ENCODE measurements at regions not wholly inside any gene's neighbourhood (a gene's known extent, or its start where the extent isn't known, plus 50 kb on each side); places are given as distances from the start of the nearest gene placed in this dataset.
"Not testable (repeated sequence)": the region's sequence is repeated elsewhere in the genome, so short reads cannot be mapped to it uniquely, and the experiment has no call there.

DNA sequence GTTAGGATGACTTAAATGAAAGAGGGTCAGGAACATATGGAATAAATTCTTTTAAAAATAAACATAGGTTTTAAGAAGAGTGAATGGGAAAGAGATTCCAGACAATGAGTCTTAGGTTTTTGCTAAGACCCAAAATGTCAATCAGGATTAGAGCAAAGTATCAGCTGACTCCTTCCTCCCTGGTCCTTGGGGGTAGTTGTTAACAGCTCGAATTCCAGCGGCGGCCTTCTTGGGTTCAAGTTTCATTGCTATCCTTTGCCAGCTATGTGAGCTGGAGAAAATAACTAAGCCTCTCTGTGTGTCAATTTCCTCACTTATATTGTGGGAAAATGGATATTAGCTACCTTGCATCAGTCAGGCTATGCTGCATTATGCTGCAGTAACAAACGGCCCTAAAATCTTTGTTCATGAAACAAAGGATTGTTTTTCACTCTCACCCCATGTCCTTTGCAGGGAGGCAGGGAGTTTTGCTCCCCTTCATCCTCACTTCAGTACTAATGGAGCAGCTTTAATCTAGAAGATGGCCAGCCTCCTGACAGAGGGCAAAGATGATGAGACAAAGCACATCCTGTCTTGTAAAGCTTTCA lies 83.8 kb upstream of the RFLNA start:
- peaks cover 11% of the 10 kb centered on the region for H3K9me3 Mint-ChIP-seq
- peaks cover 3% of the 10 kb centered on the region for H3K27me3 Mint-ChIP-seq
- H3K4me3 Mint-ChIP-seq, result no peak overlapping the region
- no peaks in the 10 kb centered on the region for H3K36me3 Mint-ChIP-seq (ENCODE audit: low read depth)
- H3K27ac Mint-ChIP-seq, result no peak overlapping the region
- intact Hi-C loops (cut with micrococcal nuclease), result no loop called here
- H3K4me1 Mint-ChIP-seq, result no peaks in the 10 kb centered on the region
- no peak for DNase-seq

DNA sequence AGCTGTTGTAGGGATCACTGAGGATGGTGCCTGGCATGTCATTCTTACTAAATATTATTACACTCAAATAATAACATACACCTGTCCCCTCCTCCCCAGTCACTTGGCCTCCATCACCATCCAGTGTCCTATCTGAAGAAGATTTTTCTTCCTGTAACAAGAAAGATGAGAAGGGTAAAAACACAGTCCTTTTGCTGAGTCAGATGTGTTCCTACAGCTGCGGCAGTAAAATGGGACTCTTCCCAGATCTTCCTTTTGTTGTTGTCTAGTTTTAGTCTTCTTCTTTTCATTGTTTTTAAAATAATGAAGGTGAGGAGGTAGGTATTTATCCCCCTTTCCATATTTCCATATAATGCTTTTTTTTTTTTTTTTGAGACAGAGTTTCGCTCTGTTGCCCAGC lies 83.1 kb upstream of the RFLNA start:
- no peak overlapping the region for H3K4me3 Mint-ChIP-seq
- H3K27ac Mint-ChIP-seq, result no peak overlapping the region
- no peak for DNase-seq
- H3K36me3 Mint-ChIP-seq (ENCODE audit: low read depth), result no peaks in the 10 kb centered on the region
- peaks cover 3% of the 10 kb centered on the region for H3K27me3 Mint-ChIP-seq
- H3K4me1 Mint-ChIP-seq, result no peaks in the 10 kb centered on the region
- intact Hi-C loops (cut with micrococcal nuclease), result no loop called here
- peaks cover 17% of the 10 kb centered on the region for H3K9me3 Mint-ChIP-seq

GRCh38 chr12:124213666-124214347 lies 81.1 kb upstream of the RFLNA start:
- Mint-ChIP-seq H3K36me3 (ENCODE audit: low read depth) (no peaks in the 10 kb centered on the region), H3K27ac (no peak overlapping the region), H3K9me3 (peaks cover 24% of the 10 kb centered on the region), H3K4me3 (no peak overlapping the region), H3K4me1 (peaks cover 5% of the 10 kb centered on the region), H3K27me3 (no peaks in the 10 kb centered on the region)
- intact Hi-C loops (cut with micrococcal nuclease), result no loop called here
- DNase-seq, result no peak

DNA sequence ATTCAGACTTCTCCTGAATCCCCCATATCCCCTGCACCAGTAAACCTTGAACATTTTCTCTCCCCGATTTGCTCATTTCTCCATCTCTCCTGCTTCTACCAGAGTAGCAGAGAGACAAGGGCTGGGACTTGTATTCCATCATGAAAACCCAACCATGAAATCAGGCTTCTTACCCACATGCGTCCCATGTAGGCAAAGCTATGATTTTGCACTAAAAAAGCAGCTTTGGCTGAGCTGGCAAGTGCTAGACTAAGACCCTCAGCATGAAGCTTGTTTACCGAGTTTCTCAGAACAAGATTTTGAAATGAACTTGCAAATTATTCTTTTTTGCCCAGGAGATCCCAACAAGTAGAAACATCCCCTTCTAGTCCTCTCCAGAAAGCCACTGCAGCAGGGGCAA lies 80.3 kb upstream of the RFLNA start:
- Mint-ChIP-seq H3K4me1 (peaks cover 5% of the 10 kb centered on the region), H3K4me3 (no peak overlapping the region), H3K27me3 (no peaks in the 10 kb centered on the region), H3K36me3 (ENCODE audit: low read depth) (no peaks in the 10 kb centered on the region), H3K9me3 (peaks cover 25% of the 10 kb centered on the region), H3K27ac (no peak overlapping the region)
- intact Hi-C loops (cut with micrococcal nuclease), result no loop called here
- no peak for DNase-seq

GRCh38 chr12:124216966-124217365 lies 77.9 kb upstream of the RFLNA start:
- intact Hi-C loops (cut with micrococcal nuclease), result no loop called here
- Mint-ChIP-seq H3K4me3 (no peak overlapping the region), H3K27me3 (no peaks in the 10 kb centered on the region), H3K9me3 (peaks cover 34% of the 10 kb centered on the region), H3K27ac (no peak overlapping the region), H3K4me1 (peaks cover 5% of the 10 kb centered on the region), H3K36me3 (ENCODE audit: low read depth) (no peaks in the 10 kb centered on the region)
- no peak for DNase-seq

- Mint-ChIP-seq H3K9me3 (peaks cover 35% of the 10 kb centered on the region), H3K4me1 (peaks cover 5% of the 10 kb centered on the region), H3K27ac (no peak overlapping the region), H3K4me3 (no peak overlapping the region), H3K27me3 (no peaks in the 10 kb centered on the region), H3K36me3 (ENCODE audit: low read depth) (no peaks in the 10 kb centered on the region)
- no peak for DNase-seq
- intact Hi-C loops (cut with micrococcal nuclease), result no loop called here
Observed at GRCh38 chr12:124217508-124218242, 77.2 kb upstream of the RFLNA start.

GRCh38 chr12:124218243-124218560 lies 76.7 kb upstream of the RFLNA start:
- Mint-ChIP-seq H3K4me1 (peaks cover 5% of the 10 kb centered on the region), H3K9me3 (peaks cover 34% of the 10 kb centered on the region), H3K27ac (no peak overlapping the region), H3K36me3 (ENCODE audit: low read depth) (no peaks in the 10 kb centered on the region), H3K27me3 (no peaks in the 10 kb centered on the region), H3K4me3 (no peak overlapping the region)
- no peak for DNase-seq
- intact Hi-C loops (cut with micrococcal nuclease), result no loop called here

GRCh38 chr12:124218650-124219049 lies 76.2 kb upstream of the RFLNA start:
- not testable (repeated sequence) for H3K27ac Mint-ChIP-seq

GRCh38 chr12:124222368-124223245 lies 72.3 kb upstream of the RFLNA start:
- Mint-ChIP-seq H3K27ac (no peak overlapping the region), H3K4me1 (peaks cover 14% of the 10 kb centered on the region), H3K4me3 (no peak overlapping the region), H3K27me3 (peaks cover 4% of the 10 kb centered on the region), H3K9me3 (peaks cover 17% of the 10 kb centered on the region), H3K36me3 (ENCODE audit: low read depth) (no peaks in the 10 kb centered on the region)
- intact Hi-C loops (cut with micrococcal nuclease), result no loop called here
- DNase-seq, result no peak

More at GRCh38 chr12:124218650-124219049, 76.2 kb upstream of the RFLNA start:
- H3K36me3 Mint-ChIP-seq (ENCODE audit: low read depth); H3K27me3 Mint-ChIP-seq; DNase-seq; H3K4me3 Mint-ChIP-seq; H3K4me1 Mint-ChIP-seq; intact Hi-C loops (cut with micrococcal nuclease): not testable (repeated sequence)
- peaks cover 30% of the 10 kb centered on the region for H3K9me3 Mint-ChIP-seq

DNA sequence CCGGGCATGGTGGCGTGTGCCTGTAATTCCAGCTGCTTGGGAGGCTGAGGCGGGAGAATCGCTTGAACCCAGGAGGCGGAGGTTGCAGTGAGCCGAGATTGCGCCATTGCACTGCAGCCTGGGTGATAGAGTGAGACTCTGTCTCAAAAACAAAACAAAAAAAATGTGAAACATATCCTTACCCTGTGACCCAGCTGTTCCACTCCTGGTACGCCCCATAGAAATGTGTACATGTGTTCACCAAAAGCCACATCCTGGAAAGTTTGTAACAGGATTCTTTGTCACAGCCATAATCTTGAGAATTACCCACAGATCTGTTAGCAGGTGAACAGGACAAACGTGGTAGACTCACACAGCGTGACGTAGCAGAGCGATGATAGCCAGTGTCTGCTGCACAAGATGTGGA lies 71.2 kb upstream of the RFLNA start:
- H3K36me3 Mint-ChIP-seq (ENCODE audit: low read depth); H3K27me3 Mint-ChIP-seq; H3K4me3 Mint-ChIP-seq; H3K4me1 Mint-ChIP-seq; intact Hi-C loops (cut with micrococcal nuclease): not testable (repeated sequence)
- H3K9me3 Mint-ChIP-seq, result peaks cover 11% of the 10 kb centered on the region
- H3K27ac Mint-ChIP-seq, result peak overlapping the region; percentile 48
- peak; percentile 76 for DNase-seq

DNA sequence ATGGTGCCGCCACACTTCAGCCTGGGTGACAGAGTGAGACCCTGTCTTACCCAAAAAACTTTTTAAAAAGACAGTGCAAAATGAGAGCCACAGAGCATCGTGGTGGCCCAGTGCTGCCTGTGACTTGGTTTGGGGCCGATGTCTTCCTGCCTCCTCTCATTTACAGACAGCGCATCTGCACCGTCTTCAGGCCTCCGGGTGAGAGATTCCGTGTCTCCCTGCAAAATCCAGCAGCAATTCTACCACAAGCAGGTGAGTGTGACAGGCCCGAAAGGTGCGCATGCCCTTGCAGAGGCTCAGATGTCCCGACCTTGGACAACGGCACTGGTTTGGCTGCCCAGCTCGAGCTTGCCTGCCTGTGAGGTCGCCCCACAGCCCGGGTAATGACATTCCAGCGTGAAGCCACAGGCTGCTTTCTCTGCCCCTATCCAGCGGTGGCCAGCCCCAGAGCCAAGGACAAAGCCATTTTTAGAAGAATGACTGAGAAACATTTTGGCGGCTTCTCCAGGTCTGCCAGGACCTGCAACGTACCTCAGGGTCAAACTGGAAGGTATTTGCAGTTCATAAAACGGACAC lies 70.3 kb upstream of the RFLNA start:
- intact Hi-C loops (cut with micrococcal nuclease), result no loop called here
- no peak for DNase-seq
- Mint-ChIP-seq H3K27ac (no peak overlapping the region), H3K27me3 (peaks cover 4% of the 10 kb centered on the region), H3K4me1 (peaks cover 9% of the 10 kb centered on the region), H3K36me3 (ENCODE audit: low read depth) (no peaks in the 10 kb centered on the region), H3K9me3 (peaks cover 10% of the 10 kb centered on the region), H3K4me3 (no peak overlapping the region)

GRCh38 chr12:124225730-124226129 lies 69.2 kb upstream of the RFLNA start:
- H3K4me3 Mint-ChIP-seq, result no peak overlapping the region
- no peak for DNase-seq
- H3K9me3 Mint-ChIP-seq, result peaks cover 3% of the 10 kb centered on the region
- intact Hi-C loops (cut with micrococcal nuclease), result no loop called here
- H3K27me3 Mint-ChIP-seq, result peaks cover 4% of the 10 kb centered on the region
- H3K4me1 Mint-ChIP-seq, result peaks cover 9% of the 10 kb centered on the region
- no peaks in the 10 kb centered on the region for H3K36me3 Mint-ChIP-seq (ENCODE audit: low read depth)
- no peak overlapping the region for H3K27ac Mint-ChIP-seq

- Mint-ChIP-seq H3K36me3 (ENCODE audit: low read depth) (no peaks in the 10 kb centered on the region), H3K4me1 (peaks cover 9% of the 10 kb centered on the region)
- intact Hi-C loops (cut with micrococcal nuclease), result no loop called here
Observed at GRCh38 chr12:124227951-124228711, 66.8 kb upstream of the RFLNA start.

More at GRCh38 chr12:124227951-124228711, 66.8 kb upstream of the RFLNA start:
- Mint-ChIP-seq H3K9me3 (peaks cover 6% of the 10 kb centered on the region), H3K4me3 (no peak overlapping the region), H3K27ac (peak overlapping the region; percentile 7), H3K27me3 (peaks cover 6% of the 10 kb centered on the region)
- DNase-seq, result peak; percentile 56

Measured in activated CD4-positive, alpha-beta T cell treated with anti-CD3 and anti-CD28 coated beads, Interleukin-2, amount 10 ng/mL, durations not matched to agents 24 days and 14 days (primary cell).